ENCODE measurements at regions not wholly inside any gene's neighbourhood (a gene's known extent, or its start where the extent isn't known, plus 50 kb on each side); places are given as distances from the start of the nearest gene placed in this dataset.
"Not testable (repeated sequence)": the region's sequence is repeated elsewhere in the genome, so short reads cannot be mapped to it uniquely, and the experiment has no call there.

DNA sequence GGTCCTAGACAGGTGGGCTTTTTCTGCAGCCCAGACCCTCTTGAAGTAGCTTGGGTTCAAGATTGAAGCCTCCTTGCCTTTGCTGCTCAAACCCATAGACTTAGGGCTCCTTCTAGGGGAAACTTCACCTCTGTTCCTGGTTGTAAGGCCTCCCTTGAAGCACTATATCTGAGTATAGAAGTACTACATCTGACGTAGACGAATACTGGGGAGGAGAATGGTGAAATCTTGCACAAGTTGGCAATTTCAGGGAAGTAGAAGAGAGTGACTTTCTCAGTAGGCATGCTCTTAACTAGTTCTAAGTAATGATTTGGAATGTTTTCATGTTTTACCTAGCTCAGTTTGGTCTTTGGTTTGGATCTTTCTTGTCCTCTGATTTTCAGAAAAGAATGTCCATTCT lies 71.7 kb upstream of the ZNG1B start:
- TF ChIP-seq, protein P1, sequence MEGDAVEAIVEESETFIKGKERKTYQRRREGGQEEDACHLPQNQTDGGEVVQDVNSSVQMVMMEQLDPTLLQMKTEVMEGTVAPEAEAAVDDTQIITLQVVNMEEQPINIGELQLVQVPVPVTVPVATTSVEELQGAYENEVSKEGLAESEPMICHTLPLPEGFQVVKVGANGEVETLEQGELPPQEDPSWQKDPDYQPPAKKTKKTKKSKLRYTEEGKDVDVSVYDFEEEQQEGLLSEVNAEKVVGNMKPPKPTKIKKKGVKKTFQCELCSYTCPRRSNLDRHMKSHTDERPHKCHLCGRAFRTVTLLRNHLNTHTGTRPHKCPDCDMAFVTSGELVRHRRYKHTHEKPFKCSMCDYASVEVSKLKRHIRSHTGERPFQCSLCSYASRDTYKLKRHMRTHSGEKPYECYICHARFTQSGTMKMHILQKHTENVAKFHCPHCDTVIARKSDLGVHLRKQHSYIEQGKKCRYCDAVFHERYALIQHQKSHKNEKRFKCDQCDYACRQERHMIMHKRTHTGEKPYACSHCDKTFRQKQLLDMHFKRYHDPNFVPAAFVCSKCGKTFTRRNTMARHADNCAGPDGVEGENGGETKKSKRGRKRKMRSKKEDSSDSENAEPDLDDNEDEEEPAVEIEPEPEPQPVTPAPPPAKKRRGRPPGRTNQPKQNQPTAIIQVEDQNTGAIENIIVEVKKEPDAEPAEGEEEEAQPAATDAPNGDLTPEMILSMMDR (IDR thresholded peaks at IDR 0.05; ENCODE audit: control extremely low read depth in 1 of 3, insufficient read depth in 1 of 3, low read depth in 1 of 3, low read length in 3 of 3), result not testable (repeated sequence)
- not testable (repeated sequence) for TF ChIP-seq RAD21 (IDR thresholded peaks at IDR 0.05 in 1 of 2, conservative IDR thresholded peaks at IDR 0.05 in 1 of 2; ENCODE audit: low read depth in 2 of 2, low read length in 2 of 2); EP300 (IDR thresholded peaks at IDR 0.05; ENCODE audit: borderline replicate concordance in 1 of 2, low read depth in 2 of 2, low read length in 2 of 2); SIN3A (conservative IDR thresholded peaks at IDR 0.05 in 1 of 2, IDR thresholded peaks at IDR 0.05 in 1 of 2; ENCODE audit: low read depth in 1 of 2, low read length in 2 of 2); POLR2A (IDR thresholded peaks at IDR 0.05; ENCODE audit: control extremely low read depth in 1 of 2, low read depth in 2 of 2, low read length in 2 of 2); JUND (IDR thresholded peaks at IDR 0.05; ENCODE audit: low read length); CHD2 (IDR thresholded peaks at IDR 0.05; ENCODE audit: low read length); KDM1A (IDR thresholded peaks at IDR 0.05; ENCODE audit: borderline replicate concordance, low read length); CBX8 (IDR thresholded peaks at IDR 0.05; ENCODE audit: borderline replicate concordance, low read depth, low read length); EGR1 (IDR thresholded peaks at IDR 0.05; ENCODE audit: borderline replicate concordance, low read depth, low read length); NRF1 (IDR thresholded peaks at IDR 0.05; ENCODE audit: low read depth, low read length); YY1 (IDR thresholded peaks at IDR 0.05; ENCODE audit: low read depth, low read length); POLR2AphosphoS5 (IDR thresholded peaks at IDR 0.05; ENCODE audit: low read depth, low read length)
